ENCODE measurements at regions not wholly inside any gene's neighbourhood (a gene's known extent, or its start where the extent isn't known, plus 50 kb on each side); places are given as distances from the start of the nearest gene placed in this dataset.

- TF ChIP-seq CEBPB (IDR thresholded peaks at IDR 0.05), result no peak
- no peak for TF ChIP-seq FOXM1 (IDR thresholded peaks at IDR 0.05; ENCODE audit: borderline replicate concordance, low read depth)
- no peak for TF ChIP-seq MAX (IDR thresholded peaks at IDR 0.05)
- TF ChIP-seq CREB1 (IDR thresholded peaks at IDR 0.05; ENCODE audit: low read depth), result no peak
- TF ChIP-seq YY1 (IDR thresholded peaks at IDR 0.05; ENCODE audit: low read depth), result no peak
- no peak for TF ChIP-seq TAF1 (IDR thresholded peaks at IDR 0.05; ENCODE audit: low read depth)
- TF ChIP-seq REST (IDR thresholded peaks at IDR 0.05; ENCODE audit: low read depth), result no peak
- TF ChIP-seq USF1 (IDR thresholded peaks at IDR 0.05), result no peak
- TF ChIP-seq EGR1 (IDR thresholded peaks at IDR 0.05), result no peak
These were observed 73.4 kb upstream of the ATG10 start for GRCh38 chr5:81898403-81898802.

Data from Ishikawa (cell line).